Fibroblast of upper back skin (primary cell): ENCODE measurements at regions not wholly inside any gene's neighbourhood (a gene's known extent, or its start where the extent isn't known, plus 50 kb on each side); places are given as distances from the start of the nearest gene placed in this dataset.
"Not testable (repeated sequence)": the region's sequence is repeated elsewhere in the genome, so short reads cannot be mapped to it uniquely, and the experiment has no call there.

Source experiments
- DNase-seq: peaks from one replicate; pipeline ENCODE4 v3.0.0-alpha.2; 2013

GRCh38 chr16:9014389-9014788 lies 50.7 kb upstream of the USP7 start:
- no peak for DNase-seq

DNA sequence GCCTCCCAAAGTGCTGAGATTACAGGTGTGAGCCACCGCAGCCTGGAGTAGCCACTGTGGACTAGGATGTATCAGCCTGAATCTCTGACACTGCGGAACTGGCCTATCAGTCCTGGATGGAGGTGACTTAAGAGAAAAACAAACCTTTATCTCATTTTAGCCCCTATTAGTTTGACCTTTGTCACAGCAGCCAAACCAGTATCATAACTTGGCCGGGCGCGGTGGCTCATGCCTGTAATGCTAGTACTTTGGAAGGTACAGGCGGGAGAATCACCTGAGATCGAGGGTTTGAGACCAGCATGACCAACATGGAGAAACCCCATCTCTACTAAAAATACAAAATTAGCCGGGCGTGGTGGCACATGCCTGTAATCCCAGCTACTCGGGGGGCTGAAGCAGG lies 51.8 kb upstream of the USP7 start:
- DNase-seq: no peak

GRCh38 chr16:9016005-9016404 lies 52.3 kb upstream of the USP7 start:
- DNase-seq: not testable (repeated sequence)

- no peak for DNase-seq
These were observed 53.1 kb upstream of the USP7 start for GRCh38 chr16:9016824-9017223.

DNA sequence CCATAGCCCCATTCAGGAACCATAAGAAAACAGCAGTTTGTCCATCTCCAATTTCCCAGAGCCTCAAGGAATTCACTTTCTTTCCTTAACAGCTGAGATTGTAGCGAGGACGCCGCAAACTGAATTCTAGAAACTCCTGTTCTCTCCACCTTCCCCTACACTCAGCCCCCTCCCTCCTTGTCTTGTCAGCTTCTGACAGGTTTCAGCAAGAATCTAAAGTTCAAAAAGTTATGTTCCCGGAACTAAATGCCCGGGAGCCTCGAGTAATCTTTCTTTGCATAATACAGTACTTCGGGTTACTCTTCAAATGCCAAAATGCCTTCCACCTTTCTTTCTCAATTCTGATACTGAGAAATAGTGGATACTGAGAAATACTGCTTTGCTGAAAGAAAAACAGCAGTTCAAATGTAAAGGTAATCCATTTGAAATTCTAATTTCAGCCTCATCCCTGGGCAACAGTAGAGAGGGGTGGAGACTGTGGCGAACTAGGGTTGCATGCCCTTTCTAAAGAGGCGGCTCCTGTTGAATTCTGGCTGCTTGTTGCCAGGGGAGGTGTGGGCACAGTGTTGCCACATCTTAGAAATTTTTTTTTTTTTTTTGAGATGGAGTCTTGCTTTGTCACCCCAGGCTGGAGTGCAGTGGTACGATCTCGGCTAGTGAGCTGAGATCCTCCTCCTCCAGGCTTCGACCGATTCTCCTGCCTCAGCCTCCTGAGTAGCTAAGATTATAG lies 63.5 kb upstream of the USP7 start:
- no peak for DNase-seq

DNA sequence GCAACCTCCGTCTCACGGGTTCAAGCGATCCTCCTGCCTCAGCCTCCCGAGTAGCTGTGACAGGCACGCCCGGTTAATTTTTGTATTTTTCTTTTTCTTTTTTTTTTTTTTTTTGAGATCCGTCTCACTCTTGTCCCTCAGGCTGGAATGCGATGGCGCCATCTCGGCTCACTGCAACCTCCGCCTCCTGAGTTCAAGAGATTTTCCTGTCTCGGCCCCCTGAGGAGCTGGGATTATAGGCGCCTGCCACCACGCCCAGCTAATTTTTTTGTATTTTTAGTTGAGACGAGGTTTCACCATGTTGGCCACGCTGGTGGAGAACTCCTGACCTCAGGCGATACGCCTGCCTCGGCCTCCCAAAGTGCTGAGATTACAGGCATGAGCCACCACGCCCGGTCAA lies 63.0 kb upstream of the HAPSTR1 start:
- not testable (repeated sequence) for DNase-seq

DNA sequence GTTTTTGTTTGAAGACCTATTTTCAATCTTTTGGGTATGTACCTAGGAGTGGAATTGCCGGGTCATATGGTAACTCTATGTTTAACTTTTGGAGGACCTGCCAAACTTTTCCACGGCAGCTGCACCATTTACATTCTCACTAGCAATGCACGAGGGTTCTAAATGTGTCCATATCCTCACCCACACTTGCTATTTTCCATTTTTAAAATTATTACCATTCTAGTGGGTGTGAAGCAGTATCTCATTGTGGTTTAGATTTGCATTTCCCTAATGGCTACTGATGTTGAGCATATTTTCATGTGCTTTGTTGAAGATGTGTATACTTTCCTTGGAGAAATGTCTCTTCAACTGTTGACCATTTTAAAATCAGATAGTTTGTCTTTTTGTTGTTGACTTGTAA lies 60.3 kb upstream of the HAPSTR1 start:
- DNase-seq: no peak

DNA sequence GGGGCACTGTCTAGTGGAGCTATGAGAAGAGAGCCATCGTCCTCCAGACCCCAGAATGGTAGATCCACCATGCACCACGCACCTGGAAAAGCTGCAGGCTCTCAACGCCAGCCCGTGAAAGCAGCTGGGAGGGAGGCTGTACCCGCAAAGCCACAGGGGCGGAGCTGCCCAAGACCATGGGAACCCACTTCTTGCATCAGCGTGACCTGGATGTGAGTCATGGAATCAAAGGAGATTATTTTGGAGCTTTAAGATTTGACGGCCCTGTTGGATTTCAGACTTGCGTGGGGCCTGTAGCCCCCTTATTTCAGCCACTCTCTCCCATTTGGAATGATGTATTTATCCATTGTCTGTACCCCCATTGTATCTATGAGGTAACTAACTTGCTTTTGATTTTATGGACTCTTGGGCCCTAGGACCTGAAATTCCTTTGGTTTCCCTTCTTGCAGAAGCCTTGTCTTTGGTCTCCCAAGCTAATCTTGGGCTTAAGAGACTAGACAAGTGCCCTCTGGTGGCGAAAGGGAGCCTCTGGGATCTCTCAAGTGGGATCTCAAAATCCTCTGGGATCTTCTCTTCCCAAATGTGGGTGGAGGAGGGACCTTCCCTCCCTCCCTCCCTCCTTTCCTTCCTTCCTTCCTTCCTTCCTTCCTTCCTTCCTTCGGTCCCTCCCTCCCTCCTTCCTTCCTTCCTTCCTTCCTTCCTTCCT lies 58.2 kb upstream of the HAPSTR1 start:
- peak; percentile 60 for DNase-seq

DNA sequence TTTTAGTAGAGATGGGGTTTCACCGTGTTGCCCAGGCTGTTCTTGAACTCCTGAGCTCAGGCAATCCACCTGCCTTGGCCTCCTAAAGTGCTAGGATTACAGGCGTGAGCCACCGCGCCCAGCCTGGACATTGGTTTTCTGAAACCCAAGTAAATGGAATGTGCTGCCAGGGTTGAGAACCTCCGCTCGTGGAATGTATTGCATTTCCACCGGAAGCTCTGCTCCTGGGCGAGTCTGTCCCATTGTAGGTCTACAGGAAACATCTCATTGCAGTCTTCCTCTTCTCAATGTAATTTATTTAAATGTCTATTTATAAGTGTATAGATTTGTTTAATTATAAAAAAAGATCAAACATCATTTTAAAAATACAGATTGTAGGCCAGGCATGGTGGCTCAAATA lies 57.4 kb upstream of the HAPSTR1 start:
- DNase-seq: no peak

DNA sequence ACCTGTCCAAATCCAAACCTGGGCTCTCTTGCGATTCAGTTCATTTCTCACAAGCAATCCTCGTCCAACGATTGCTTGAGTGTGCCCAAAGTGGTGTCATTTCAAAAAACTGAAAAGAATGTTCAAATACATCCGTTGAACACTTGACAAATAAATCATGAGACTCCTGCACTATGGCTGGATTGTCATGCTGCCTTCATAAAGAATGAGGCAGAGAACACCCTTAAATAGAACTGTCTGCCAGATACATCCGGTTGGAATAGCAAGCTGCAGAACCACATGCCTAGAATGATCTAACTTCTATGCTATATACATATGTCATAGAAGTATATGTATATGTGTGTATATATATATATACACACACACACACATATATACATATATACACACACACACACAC lies 55.4 kb upstream of the HAPSTR1 start:
- peak; percentile 69 for DNase-seq

- peak; percentile 20 for DNase-seq
These were observed 52.2 kb upstream of the HAPSTR1 start for GRCh38 chr16:9039210-9039609.

DNA sequence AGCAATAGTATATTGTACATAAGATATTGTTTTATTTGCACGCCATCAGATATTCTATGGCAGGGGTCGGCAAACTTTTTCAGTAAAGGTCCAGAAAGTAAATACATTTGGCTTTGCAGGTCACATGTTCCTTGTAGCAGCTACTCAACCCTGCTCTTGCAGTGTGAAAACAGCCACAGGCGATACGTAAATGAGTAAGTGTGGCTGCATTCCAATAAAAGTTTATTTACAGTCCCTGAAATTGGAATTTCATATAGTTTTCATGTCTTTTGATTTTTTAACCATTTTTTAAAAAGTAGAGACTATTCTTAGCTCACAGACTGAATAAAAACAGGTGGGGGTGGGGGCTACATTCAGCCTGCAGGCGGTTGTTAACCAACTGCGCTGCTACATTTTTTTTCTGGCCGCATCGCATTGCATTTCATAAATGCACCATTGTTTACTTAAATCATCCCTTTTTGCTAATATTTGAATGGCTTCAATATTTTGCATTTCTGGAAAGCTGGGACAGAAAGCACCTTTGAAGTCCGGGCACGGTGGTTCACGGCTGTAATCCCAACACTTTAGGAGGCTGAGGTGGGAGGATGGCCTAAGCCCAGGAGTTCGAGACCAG lies 50.5 kb upstream of the HAPSTR1 start:
- DNase-seq: no peak
